BLaER1 (cell line): ENCODE measurements at regions not wholly inside any gene's neighbourhood (a gene's known extent, or its start where the extent isn't known, plus 50 kb on each side); places are given as distances from the start of the nearest gene placed in this dataset.
"Not testable (repeated sequence)": the region's sequence is repeated elsewhere in the genome, so short reads cannot be mapped to it uniquely, and the experiment has no call there.

Source experiments
- H3K27ac ChIP-seq: shearing (Covaris generic); formaldehyde crosslinking; 2 replicates; pipeline ENCODE4 v1.8.1; 2022
- H3K27me3 ChIP-seq: shearing (Covaris generic); formaldehyde crosslinking; 2 replicates; pipeline ENCODE4 v1.8.1; 2022
- H3K36me3 ChIP-seq: shearing (Covaris generic); formaldehyde crosslinking; 2 replicates; pipeline ENCODE4 v1.8.1; 2022
- H3K4me1 ChIP-seq: shearing (Covaris generic); formaldehyde crosslinking; 2 replicates; pipeline ENCODE4 v1.8.1; 2022
- H3K4me2 ChIP-seq: shearing (Covaris generic); formaldehyde crosslinking; 2 replicates; pipeline ENCODE4 v1.8.1; 2022
- H3K4me3 ChIP-seq: shearing (Covaris generic); formaldehyde crosslinking; 2 replicates; pipeline ENCODE4 v1.8.1; 2022
- H3K9ac ChIP-seq: shearing (Covaris generic); formaldehyde crosslinking; 2 replicates; pipeline ENCODE4 v1.8.1; 2022
- H3K9me3 ChIP-seq: shearing (Covaris generic); formaldehyde crosslinking; 2 replicates; pipeline ENCODE4 v1.8.1; 2022
- H4K20me1 ChIP-seq: shearing (Covaris generic); formaldehyde crosslinking; 2 replicates; pipeline ENCODE4 v1.8.1; 2022
- Cebpa-rat ChIP-seq: shearing (Covaris generic); IDR thresholded peaks from 2 replicates; pipeline ENCODE4 v1.8.1; 2022

DNA sequence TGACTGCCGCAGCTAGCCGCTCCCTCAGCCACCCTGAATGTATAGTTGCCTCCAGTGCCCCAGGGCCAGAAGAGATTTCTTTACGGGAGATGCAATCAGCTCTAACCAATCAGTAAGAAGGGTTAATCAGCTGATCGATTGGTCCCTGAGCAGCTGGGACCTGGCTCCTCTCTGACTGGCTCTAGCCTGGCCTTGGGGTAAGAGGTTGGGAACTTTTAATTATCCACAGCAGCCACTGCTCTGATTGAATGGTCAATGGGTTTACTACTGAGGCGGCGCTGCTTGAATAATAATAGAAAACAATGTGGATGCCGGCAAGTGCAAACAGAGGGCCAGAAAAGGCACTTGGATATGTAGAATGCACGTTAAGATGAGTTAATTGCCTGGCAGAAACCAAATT lies 99.8 kb downstream of the TFAP2A start:
- Histone ChIP-seq H4K20me1 (no peaks in the 10 kb centered on the region), H3K27ac (no peak overlapping the region), H3K4me2 (no peak overlapping the region)

GRCh38 chr6:10314163-10314955 lies 100.5 kb downstream of the TFAP2A start:
- H4K20me1 ChIP-seq: no peaks in the 10 kb centered on the region
- no peaks in the 10 kb centered on the region for H3K4me1 ChIP-seq
- TF ChIP-seq Cebpa-rat: no peak
- H3K9me3 ChIP-seq: no peaks in the 10 kb centered on the region
- no peak overlapping the region for H3K4me3 ChIP-seq
- no peak overlapping the region for H3K9ac ChIP-seq
- no peak overlapping the region for H3K4me2 ChIP-seq
- no peaks in the 10 kb centered on the region for H3K36me3 ChIP-seq
- H3K27me3 ChIP-seq: no peaks in the 10 kb centered on the region
- H3K27ac ChIP-seq: no peak overlapping the region

More for the DNA sequence above, 99.8 kb downstream of the TFAP2A start:
- Histone ChIP-seq H3K4me1 (no peaks in the 10 kb centered on the region), H3K27me3 (no peaks in the 10 kb centered on the region), H3K4me3 (no peak overlapping the region), H3K9me3 (no peaks in the 10 kb centered on the region), H3K9ac (no peak overlapping the region), H3K36me3 (no peaks in the 10 kb centered on the region)
- TF ChIP-seq Cebpa-rat: no peak

DNA sequence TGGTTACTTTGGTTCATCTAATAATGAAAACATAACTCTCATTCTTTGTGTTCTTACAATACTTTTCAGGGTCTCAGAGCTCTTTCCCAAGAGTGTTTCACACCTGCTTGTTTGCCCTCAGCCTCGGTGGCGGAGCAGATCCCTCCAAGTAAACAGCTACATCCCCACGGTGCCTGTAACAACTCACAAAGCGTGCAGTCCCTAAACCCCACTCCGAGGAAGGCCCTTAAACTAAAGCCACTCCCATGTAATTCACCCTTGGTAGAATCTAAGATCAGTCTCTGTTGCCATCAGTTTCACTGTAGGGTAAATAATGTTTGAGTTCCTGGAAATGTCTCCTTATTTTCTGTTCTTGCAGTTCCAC lies 101.1 kb downstream of the TFAP2A start:
- no peaks in the 10 kb centered on the region for H3K27me3 ChIP-seq
- no peaks in the 10 kb centered on the region for H3K4me1 ChIP-seq
- no peak overlapping the region for H3K27ac ChIP-seq
- no peaks in the 10 kb centered on the region for H4K20me1 ChIP-seq
- H3K4me3 ChIP-seq: no peak overlapping the region
- no peak overlapping the region for H3K4me2 ChIP-seq
- no peaks in the 10 kb centered on the region for H3K9me3 ChIP-seq
- H3K36me3 ChIP-seq: no peaks in the 10 kb centered on the region
- H3K9ac ChIP-seq: no peak overlapping the region
- TF ChIP-seq Cebpa-rat: no peak

GRCh38 chr6:10312445-10312844 lies 102.4 kb downstream of the TFAP2A start:
- H3K27ac ChIP-seq: no peak overlapping the region
- H3K9me3 ChIP-seq: no peaks in the 10 kb centered on the region
- H3K4me2 ChIP-seq: no peak overlapping the region
- TF ChIP-seq Cebpa-rat: no peak
- no peaks in the 10 kb centered on the region for H3K27me3 ChIP-seq
- H3K9ac ChIP-seq: no peak overlapping the region
- no peaks in the 10 kb centered on the region for H3K36me3 ChIP-seq
- H4K20me1 ChIP-seq: no peaks in the 10 kb centered on the region
- H3K4me1 ChIP-seq: no peaks in the 10 kb centered on the region
- no peak overlapping the region for H3K4me3 ChIP-seq

DNA sequence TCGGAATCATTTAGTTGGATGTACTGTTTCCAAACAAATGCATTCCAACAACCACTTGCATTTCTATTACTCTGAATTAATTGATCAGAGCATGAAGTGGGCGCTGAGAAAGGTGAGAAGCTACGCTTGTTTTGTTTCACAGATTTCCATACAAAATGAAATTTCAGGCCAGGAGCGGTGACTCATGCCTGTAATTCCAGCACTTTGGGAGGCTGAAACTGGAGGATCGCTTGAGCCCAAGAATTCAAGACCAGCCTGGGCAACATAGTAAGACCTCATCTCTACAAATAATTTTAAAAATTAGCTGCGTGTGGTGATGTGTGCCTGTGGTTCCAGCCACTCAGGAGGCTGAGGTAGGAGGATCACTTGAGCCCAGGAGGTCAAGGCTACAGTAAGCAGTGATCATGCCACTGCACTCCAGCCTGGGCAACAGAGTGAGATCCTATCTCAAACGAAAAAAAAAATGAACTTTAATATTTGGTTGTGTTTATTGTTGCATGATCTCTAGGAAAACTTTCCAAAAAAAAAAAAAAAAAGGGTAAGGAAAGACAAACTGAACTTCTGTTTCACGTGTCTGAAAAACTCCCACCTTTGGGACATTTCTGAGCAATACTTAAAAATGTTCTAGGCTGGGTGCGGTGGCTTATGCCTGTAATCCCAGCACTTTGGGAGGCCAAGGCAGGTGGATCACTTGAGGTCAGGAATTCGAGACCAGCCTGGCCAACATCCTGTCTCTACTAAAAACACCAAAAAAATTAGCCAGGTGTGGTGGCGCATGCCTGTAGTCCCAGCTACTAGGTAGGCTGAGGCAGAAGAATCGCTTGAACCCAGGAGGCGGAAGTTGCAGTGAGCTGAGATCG lies 103.1 kb downstream of the TFAP2A start:
- not testable (repeated sequence) for H3K4me3 ChIP-seq, H3K9me3 ChIP-seq, H3K4me2 ChIP-seq, H3K36me3 ChIP-seq, H3K4me1 ChIP-seq, H4K20me1 ChIP-seq, H3K9ac ChIP-seq, H3K27me3 ChIP-seq, H3K27ac ChIP-seq

DNA sequence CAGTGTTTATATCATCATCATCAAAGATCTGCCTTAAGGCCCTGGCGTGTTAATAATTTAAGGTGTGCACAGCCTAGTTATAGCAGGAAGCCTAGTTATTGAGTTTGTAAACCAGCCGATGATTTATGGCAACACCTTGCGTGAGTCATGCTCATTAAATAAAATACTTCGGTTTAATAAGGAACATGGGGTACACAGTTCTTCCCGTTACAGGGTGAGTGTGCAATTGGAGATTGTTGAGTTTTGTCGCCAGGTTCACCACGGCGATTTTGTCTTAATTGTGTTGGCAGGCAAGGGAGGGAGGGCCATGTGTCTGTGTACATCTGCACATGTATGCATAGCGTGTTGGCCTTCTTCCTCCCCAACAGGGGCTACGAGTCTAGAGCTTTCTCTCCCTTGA lies 104.0 kb downstream of the TFAP2A start:
- no peaks in the 10 kb centered on the region for H3K4me1 ChIP-seq
- no peak for TF ChIP-seq Cebpa-rat
- H3K9ac ChIP-seq: no peak overlapping the region
- no peak overlapping the region for H3K4me3 ChIP-seq
- H4K20me1 ChIP-seq: no peaks in the 10 kb centered on the region
- H3K4me2 ChIP-seq: no peak overlapping the region
- H3K27ac ChIP-seq: no peak overlapping the region
- H3K27me3 ChIP-seq: no peaks in the 10 kb centered on the region
- H3K9me3 ChIP-seq: no peaks in the 10 kb centered on the region
- H3K36me3 ChIP-seq: no peaks in the 10 kb centered on the region

- H3K27me3 ChIP-seq: no peaks in the 10 kb centered on the region
- H3K4me1 ChIP-seq: no peaks in the 10 kb centered on the region
- H4K20me1 ChIP-seq: no peaks in the 10 kb centered on the region
- H3K9me3 ChIP-seq: no peaks in the 10 kb centered on the region
- no peak overlapping the region for H3K4me3 ChIP-seq
- no peak overlapping the region for H3K9ac ChIP-seq
- TF ChIP-seq Cebpa-rat: no peak
- no peak overlapping the region for H3K27ac ChIP-seq
- H3K4me2 ChIP-seq: no peak overlapping the region
- H3K36me3 ChIP-seq: no peaks in the 10 kb centered on the region
Observed at GRCh38 chr6:10310330-10310653, 104.6 kb downstream of the TFAP2A start.

DNA sequence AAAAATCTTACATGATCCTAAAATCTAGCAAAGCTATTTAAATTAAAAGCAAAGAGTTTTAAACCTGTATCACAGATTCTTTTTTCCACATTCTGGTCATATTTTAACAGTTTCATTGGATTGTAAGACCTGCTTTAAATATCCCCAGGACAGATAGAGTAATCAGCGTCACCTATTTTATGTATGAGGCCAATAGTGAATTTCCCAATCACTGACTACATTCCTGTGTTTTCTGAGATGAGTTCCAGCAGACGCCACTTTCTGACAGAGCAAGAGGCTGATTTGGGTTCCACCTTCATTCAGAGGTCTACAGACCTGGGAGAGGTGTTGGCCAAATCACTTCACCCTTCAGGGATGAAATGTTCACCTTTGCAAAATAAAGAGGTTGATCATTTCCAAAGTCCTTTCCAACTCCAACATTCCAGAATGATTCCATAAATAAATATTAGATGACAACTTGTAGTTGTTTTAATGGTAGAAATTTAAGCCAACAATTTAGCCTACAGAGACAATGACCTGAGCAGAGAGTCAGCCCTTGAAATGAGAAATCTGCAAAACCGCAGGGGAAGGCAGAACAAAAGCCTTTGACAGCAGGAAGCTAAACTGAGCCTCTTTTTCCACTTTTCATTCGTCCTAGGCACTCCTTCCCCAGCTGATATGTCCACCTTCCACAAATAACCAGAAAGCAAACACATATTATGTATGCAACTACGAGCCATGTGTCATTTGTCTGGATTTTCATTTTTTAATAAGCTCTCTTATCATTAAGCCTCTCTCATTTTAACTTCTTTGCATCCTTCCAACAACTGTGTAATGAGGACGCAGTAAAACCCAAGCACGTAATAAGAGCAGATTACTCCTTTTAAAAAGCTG lies 105.2 kb downstream of the TFAP2A start:
- Histone ChIP-seq H3K36me3 (no peaks in the 10 kb centered on the region), H3K9me3 (no peaks in the 10 kb centered on the region), H3K9ac (no peak overlapping the region), H3K4me1 (no peaks in the 10 kb centered on the region), H3K4me3 (no peak overlapping the region), H3K27ac (no peak overlapping the region), H4K20me1 (no peaks in the 10 kb centered on the region), H3K4me2 (no peak overlapping the region), H3K27me3 (no peaks in the 10 kb centered on the region)
- no peak for TF ChIP-seq Cebpa-rat

- Histone ChIP-seq H3K27me3 (no peaks in the 10 kb centered on the region), H4K20me1 (no peaks in the 10 kb centered on the region), H3K4me3 (no peak overlapping the region), H3K27ac (no peak overlapping the region), H3K4me2 (no peak overlapping the region), H3K4me1 (no peaks in the 10 kb centered on the region), H3K9me3 (no peaks in the 10 kb centered on the region), H3K36me3 (no peaks in the 10 kb centered on the region), H3K9ac (no peak overlapping the region)
- TF ChIP-seq Cebpa-rat: no peak
Observed at GRCh38 chr6:10307476-10307875, 107.4 kb downstream of the TFAP2A start.

GRCh38 chr6:10307028-10307427 lies 107.8 kb downstream of the TFAP2A start:
- H3K9me3 ChIP-seq: no peaks in the 10 kb centered on the region
- H3K9ac ChIP-seq: no peak overlapping the region
- TF ChIP-seq Cebpa-rat: no peak
- no peak overlapping the region for H3K4me2 ChIP-seq
- no peak overlapping the region for H3K27ac ChIP-seq
- H4K20me1 ChIP-seq: no peaks in the 10 kb centered on the region
- no peak overlapping the region for H3K4me3 ChIP-seq
- no peaks in the 10 kb centered on the region for H3K4me1 ChIP-seq
- H3K27me3 ChIP-seq: no peaks in the 10 kb centered on the region
- no peaks in the 10 kb centered on the region for H3K36me3 ChIP-seq
